Fibroblast of lung (primary cell): ENCODE measurements at regions not wholly inside any gene's neighbourhood (a gene's known extent, or its start where the extent isn't known, plus 50 kb on each side); places are given as distances from the start of the nearest gene placed in this dataset.

ENCODE experiments used
- DNase-seq, 2 donors: peaks; one replicate each; pipeline versions ENCODE4 v3.0.0 to v3.0.0-alpha.2; 2010; ENCODE audit warnings: low read depth in 2 of 2
- H2AFZ ChIP-seq: 2 replicates; pipeline ENCODE4 v1.5.1; 2012; ENCODE audit warnings: low read length, control low read depth, inconsistent platforms
- H3K27ac ChIP-seq: 2 replicates; pipeline ENCODE4 v1.5.1; 2011; ENCODE audit warnings: low read length, control low read depth; ENCODE audit not compliant: insufficient read depth
- H3K27me3 ChIP-seq: 2 replicates; pipeline ENCODE4 v1.5.1; 2011; ENCODE audit warnings: mild to moderate bottlenecking, low read length; ENCODE audit not compliant: control insufficient read depth, insufficient read depth
- H3K36me3 ChIP-seq: 2 replicates; pipeline ENCODE4 v1.5.1; 2011; ENCODE audit warnings: low read length; ENCODE audit not compliant: control insufficient read depth, insufficient read depth
- H3K4me1 ChIP-seq: 2 replicates; pipeline ENCODE4 v1.5.1; 2011; ENCODE audit warnings: low read length; ENCODE audit not compliant: control insufficient read depth, insufficient read depth; ENCODE audit errors: extremely low read depth
- H3K4me2 ChIP-seq: 2 replicates; pipeline ENCODE4 v1.5.1; 2011; ENCODE audit warnings: low read length, control low read depth; ENCODE audit not compliant: insufficient read depth; ENCODE audit errors: extremely low read depth
- H3K4me3 ChIP-seq, 4 experiments: fragments of 200-600 bp in 1 of 4; sonication (generic) in 1 of 4; replicated peaks in 1 of 4; 2 replicates each; pipeline ENCODE4 v1.5.1; 2011 to 2016; ENCODE audit warnings: low read length in 4 of 4, low read depth in 3 of 4, mild to moderate bottlenecking in 3 of 4, control low read depth in 2 of 4, inconsistent platforms in 1 of 4, mixed read lengths in 1 of 4; ENCODE audit not compliant: insufficient read depth in 1 of 4; ENCODE audit errors: control extremely low read depth in 1 of 4
- H3K79me2 ChIP-seq: 2 replicates; pipeline ENCODE4 v1.5.1; 2012; ENCODE audit warnings: mild to moderate bottlenecking, low read length, inconsistent platforms; ENCODE audit not compliant: control insufficient read depth, insufficient read depth
- H3K9ac ChIP-seq: 2 replicates; pipeline ENCODE4 v1.5.1; 2011; ENCODE audit warnings: mild to moderate bottlenecking, low read length, control low read depth; ENCODE audit not compliant: insufficient read depth
- H3K9me3 ChIP-seq: 2 replicates; pipeline ENCODE4 v1.5.1; 2012; ENCODE audit warnings: low read depth, low read length; ENCODE audit not compliant: control insufficient read depth, insufficient read depth
- H4K20me1 ChIP-seq: 2 replicates; pipeline ENCODE4 v1.5.1; 2011; ENCODE audit warnings: low read length; ENCODE audit not compliant: control insufficient read depth, insufficient read depth; ENCODE audit errors: extremely low read depth
- CTCF ChIP-seq, 2 donors: IDR thresholded peaks in 1 of 2; conservative IDR thresholded peaks in 1 of 2; 1 replicate in 1 of 2; 2 replicates in 1 of 2; pipeline ENCODE4 v1.5.1; 2011 to 2012; ENCODE audit warnings: low read length in 2 of 2, control low read depth in 1 of 2, inconsistent platforms in 1 of 2, low read depth in 1 of 2, mild to moderate bottlenecking in 1 of 2
- EZH2 ChIP-seq: IDR thresholded peaks from 2 replicates; pipeline ENCODE4 v1.5.1; 2012; ENCODE audit warnings: low read length, control low read depth, mild to moderate bottlenecking; ENCODE audit errors: missing control alignments

GRCh38 chr7:84529480-84530205 lies 335.1 kb upstream of the SEMA3A start:
- no peak overlapping the region for H3K4me3 ChIP-seq
- H3K4me1 ChIP-seq, result peaks cover 5% of the 10 kb centered on the region
- no peak overlapping the region for H3K27ac ChIP-seq
- H4K20me1 ChIP-seq, result no peaks in the 10 kb centered on the region
- no peak overlapping the region for H3K9ac ChIP-seq
- H3K4me2 ChIP-seq, result no peak overlapping the region
- no peak for TF ChIP-seq CTCF (conservative IDR thresholded peaks at IDR 0.05 in 1 of 2, IDR thresholded peaks at IDR 0.05 in 1 of 2; ENCODE audit: low read depth in 1 of 2, low read length in 2 of 2)
- no peak for TF ChIP-seq EZH2
- peak; percentile 58 to 89 for DNase-seq
- H3K36me3 ChIP-seq, result no peaks in the 10 kb centered on the region
- H3K9me3 ChIP-seq, result no peaks in the 10 kb centered on the region
- H3K27me3 ChIP-seq, result no peaks in the 10 kb centered on the region
- no peak overlapping the region for H2AFZ ChIP-seq
- no peaks in the 10 kb centered on the region for H3K79me2 ChIP-seq

- Histone ChIP-seq H3K79me2 (no peaks in the 10 kb centered on the region), H3K4me1 (peaks cover 5% of the 10 kb centered on the region), H3K9ac (no peak overlapping the region), H2AFZ (no peak overlapping the region), H3K36me3 (no peaks in the 10 kb centered on the region), H4K20me1 (no peaks in the 10 kb centered on the region), H3K27ac (no peak overlapping the region), H3K4me3 (no peak overlapping the region), H3K9me3 (no peaks in the 10 kb centered on the region), H3K27me3 (no peaks in the 10 kb centered on the region), H3K4me2 (no peak overlapping the region)
- no peak for TF ChIP-seq EZH2
- DNase-seq, result no peak
Observed at GRCh38 chr7:84528756-84529479, 334.3 kb upstream of the SEMA3A start.

- H3K4me2 ChIP-seq, result peak overlapping the region; percentile 60
Observed at GRCh38 chr7:84524714-84525694, 330.4 kb upstream of the SEMA3A start.

More at GRCh38 chr7:84524714-84525694, 330.4 kb upstream of the SEMA3A start:
- no peak overlapping the region for H3K9ac ChIP-seq
- no peak overlapping the region for H3K4me3 ChIP-seq
- no peaks in the 10 kb centered on the region for H3K27me3 ChIP-seq
- peaks cover 5% of the 10 kb centered on the region for H3K4me1 ChIP-seq
- H2AFZ ChIP-seq, result peak overlapping the region; percentile 45
- peak; percentile 70 to 97 for DNase-seq
- peak overlapping the region; percentile 83 for H3K27ac ChIP-seq
- no peaks in the 10 kb centered on the region for H4K20me1 ChIP-seq
- no peaks in the 10 kb centered on the region for H3K79me2 ChIP-seq
- no peaks in the 10 kb centered on the region for H3K36me3 ChIP-seq
- no peaks in the 10 kb centered on the region for H3K9me3 ChIP-seq
- TF ChIP-seq EZH2 (no peak), CTCF (conservative IDR thresholded peaks at IDR 0.05 in 1 of 2, IDR thresholded peaks at IDR 0.05 in 1 of 2; ENCODE audit: low read depth in 1 of 2, low read length in 2 of 2) (no peak)
